ENCODE measurements at regions not wholly inside any gene's neighbourhood (a gene's known extent, or its start where the extent isn't known, plus 50 kb on each side); places are given as distances from the start of the nearest gene placed in this dataset.
"Not testable (repeated sequence)": the region's sequence is repeated elsewhere in the genome, so short reads cannot be mapped to it uniquely, and the experiment has no call there.

DNA sequence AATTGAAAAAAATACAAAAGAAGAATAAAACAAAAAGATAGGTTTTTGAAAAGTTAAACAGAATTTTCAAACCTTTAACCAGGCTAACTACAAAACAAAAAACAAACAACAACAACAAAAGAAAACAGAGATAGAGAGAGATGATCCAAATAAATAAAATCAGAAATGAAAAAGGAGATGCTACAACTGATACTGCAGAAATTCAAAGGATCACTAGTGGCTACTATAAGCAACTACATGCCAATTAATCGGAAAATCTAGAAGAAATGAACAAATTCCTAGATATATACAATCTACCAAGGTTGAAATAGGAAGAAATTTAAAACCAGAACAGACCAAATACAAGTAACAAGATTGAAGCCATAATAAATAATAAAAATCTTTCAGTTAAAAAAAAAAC, 326.8 kb upstream of the VSTM2A start:
- no TSS peak for BruUV-seq (replicated peaks)
- no peak for ATAC-seq
- CTCF ChIA-PET: no interaction called here
- RAD21 ChIA-PET (ENCODE audit: low non-redundant PET in 1 of 2, low total read pairs in 2 of 2, uncharacterized antibody in 2 of 2, unreplicated experiment in 2 of 2): no interaction called here
- no peak overlapping the region for H2AFZ ChIP-seq (ENCODE audit: low read depth, low read length, poor library complexity, severe bottlenecking)
- no peak overlapping the region for H3K4me3 ChIP-seq (replicated peaks in 1 of 2; ENCODE audit: low read depth in 1 of 2, low read length in 2 of 2)
- H3K9me2 ChIP-seq (ENCODE audit: insufficient read depth): no peaks in the 10 kb centered on the region
- intact Hi-C loops (cut with micrococcal nuclease): no loop called here
- H3K79me2 ChIP-seq (ENCODE audit: insufficient read depth, low read length): no peaks in the 10 kb centered on the region
- H3K36me3 ChIP-seq (ENCODE audit: control insufficient read depth in 1 of 2, insufficient read depth in 2 of 2, low read length in 2 of 2): no peaks in the 10 kb centered on the region
- H3K27ac ChIP-seq (ENCODE audit: low read depth, low read length): no peak overlapping the region
- no peak for DNase-seq (ENCODE audit: low read depth, low spot score)
- H3K4me1 ChIP-seq (ENCODE audit: control insufficient read depth in 1 of 2, insufficient read depth in 2 of 2, low read length in 2 of 2): no peaks in the 10 kb centered on the region
- H4K20me1 ChIP-seq (ENCODE audit: insufficient read depth): no peaks in the 10 kb centered on the region
- no peak overlapping the region for H3K4me2 ChIP-seq (ENCODE audit: low read length)
- peaks cover 0 to 3% of the 10 kb centered on the region in 2 experiments; a peak in 2 of 4 replicates for H3K9me3 ChIP-seq (ENCODE audit: control insufficient read depth in 1 of 2, insufficient read depth in 1 of 2, low read depth in 1 of 2, low read length in 2 of 2)
- POLR2A ChIA-PET: no interaction called here
- H3K9ac ChIP-seq (ENCODE audit: low read length): no peak overlapping the region
- no peaks in the 10 kb centered on the region for H3K27me3 ChIP-seq (ENCODE audit: insufficient read depth, low read length)
- TF ChIP-seq RAD21 (IDR thresholded peaks at IDR 0.05; ENCODE audit: low read depth): no peak
- TF ChIP-seq CBX3 (IDR thresholded peaks at IDR 0.05; ENCODE audit: low read depth): no peak
- TF ChIP-seq, protein P1, sequence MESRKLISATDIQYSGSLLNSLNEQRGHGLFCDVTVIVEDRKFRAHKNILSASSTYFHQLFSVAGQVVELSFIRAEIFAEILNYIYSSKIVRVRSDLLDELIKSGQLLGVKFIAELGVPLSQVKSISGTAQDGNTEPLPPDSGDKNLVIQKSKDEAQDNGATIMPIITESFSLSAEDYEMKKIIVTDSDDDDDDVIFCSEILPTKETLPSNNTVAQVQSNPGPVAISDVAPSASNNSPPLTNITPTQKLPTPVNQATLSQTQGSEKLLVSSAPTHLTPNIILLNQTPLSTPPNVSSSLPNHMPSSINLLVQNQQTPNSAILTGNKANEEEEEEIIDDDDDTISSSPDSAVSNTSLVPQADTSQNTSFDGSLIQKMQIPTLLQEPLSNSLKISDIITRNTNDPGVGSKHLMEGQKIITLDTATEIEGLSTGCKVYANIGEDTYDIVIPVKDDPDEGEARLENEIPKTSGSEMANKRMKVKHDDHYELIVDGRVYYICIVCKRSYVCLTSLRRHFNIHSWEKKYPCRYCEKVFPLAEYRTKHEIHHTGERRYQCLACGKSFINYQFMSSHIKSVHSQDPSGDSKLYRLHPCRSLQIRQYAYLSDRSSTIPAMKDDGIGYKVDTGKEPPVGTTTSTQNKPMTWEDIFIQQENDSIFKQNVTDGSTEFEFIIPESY (IDR thresholded peaks at IDR 0.05; ENCODE audit: extremely low read depth, insufficient replicate concordance, low read length): no peak
- TF ChIP-seq TCF7L2 (IDR thresholded peaks at IDR 0.05; ENCODE audit: borderline replicate concordance, extremely low read depth, insufficient read depth, insufficient read length): no peak
- TF ChIP-seq, protein P2, sequence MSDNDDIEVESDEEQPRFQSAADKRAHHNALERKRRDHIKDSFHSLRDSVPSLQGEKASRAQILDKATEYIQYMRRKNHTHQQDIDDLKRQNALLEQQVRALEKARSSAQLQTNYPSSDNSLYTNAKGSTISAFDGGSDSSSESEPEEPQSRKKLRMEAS (IDR thresholded peaks at IDR 0.05): no peak

DNA sequence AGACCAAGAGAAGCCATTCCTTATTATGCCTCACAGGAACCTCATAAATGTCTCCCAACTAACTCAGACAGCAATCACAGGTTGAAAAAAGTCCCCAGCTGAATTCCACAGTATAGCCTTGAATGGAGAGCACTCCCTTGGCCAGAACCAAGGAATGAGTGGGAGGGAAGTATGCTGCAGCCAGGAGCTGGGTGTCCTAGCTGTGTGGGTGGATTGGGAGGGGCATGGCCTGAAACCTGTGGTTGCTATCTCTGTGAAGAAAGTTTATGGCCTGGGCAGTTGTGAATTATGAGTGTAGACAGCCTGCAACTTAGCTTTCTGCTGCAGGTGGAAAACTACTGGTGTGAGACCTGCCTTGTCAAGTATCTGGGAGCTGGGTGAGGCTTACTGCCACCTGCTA, 316.1 kb upstream of the VSTM2A start:
- H3K9me3 ChIP-seq (ENCODE audit: control insufficient read depth in 1 of 2, insufficient read depth in 1 of 2, low read depth in 1 of 2, low read length in 2 of 2); H3K4me2 ChIP-seq (ENCODE audit: low read length); H3K27ac ChIP-seq (ENCODE audit: low read depth, low read length); H3K36me3 ChIP-seq (ENCODE audit: control insufficient read depth in 1 of 2, insufficient read depth in 2 of 2, low read length in 2 of 2); RAD21 ChIA-PET (ENCODE audit: low non-redundant PET in 1 of 2, low total read pairs in 2 of 2, uncharacterized antibody in 2 of 2, unreplicated experiment in 2 of 2); H3K4me3 ChIP-seq (replicated peaks in 1 of 2; ENCODE audit: low read depth in 1 of 2, low read length in 2 of 2); H3K9me2 ChIP-seq (ENCODE audit: insufficient read depth); H3K9ac ChIP-seq (ENCODE audit: low read length); BruUV-seq (replicated peaks); H3K27me3 ChIP-seq (ENCODE audit: insufficient read depth, low read length); intact Hi-C loops (cut with micrococcal nuclease); ATAC-seq; H3K79me2 ChIP-seq (ENCODE audit: insufficient read depth, low read length); DNase-seq (ENCODE audit: low read depth, low spot score); CTCF ChIA-PET; H3K4me1 ChIP-seq (ENCODE audit: control insufficient read depth in 1 of 2, insufficient read depth in 2 of 2, low read length in 2 of 2); POLR2A ChIA-PET; H4K20me1 ChIP-seq (ENCODE audit: insufficient read depth); H2AFZ ChIP-seq (ENCODE audit: low read depth, low read length, poor library complexity, severe bottlenecking): not testable (repeated sequence)

Data from HCT116 (cell line).